Activated CD4-positive, alpha-beta memory T cell treated with anti-CD3 and anti-CD28 coated beads, Interleukin-2, amount 10 ng/mL, durations not matched to agents 7 days and 5 days (primary cell): ENCODE measurements at regions not wholly inside any gene's neighbourhood (a gene's known extent, or its start where the extent isn't known, plus 50 kb on each side); places are given as distances from the start of the nearest gene placed in this dataset.

ENCODE experiments used
- CTCF ChIA-PET: fragments of 350-600 bp; sonication (Branson Sonifier 250); formaldehyde crosslinking; loops from one replicate; lab custom pipeline; 2021; ENCODE audit warnings: antibody characterized with exemption, inconsistent platforms; lab: Charles Lee
- POLR2A ChIA-PET: fragments of 350-600 bp; sonication (Branson Sonifier 250); formaldehyde crosslinking; loops from one replicate; lab custom pipeline; 2021; ENCODE audit warnings: antibody characterized with exemption; lab: Charles Lee
- DNase-seq: peaks from one replicate; pipeline ENCODE4 v3.0.0-alpha.2; 2020
- H3K27ac Mint-ChIP-seq: one replicate; pipeline ENCODE4 v1.8.0; 2021; ENCODE audit warnings: mild to moderate bottlenecking, mixed read lengths
- H3K27me3 Mint-ChIP-seq: one replicate; pipeline ENCODE4 v1.8.0; 2021; ENCODE audit warnings: mixed read lengths
- H3K36me3 Mint-ChIP-seq: one replicate; pipeline ENCODE4 v1.8.0; 2021; ENCODE audit warnings: low read depth, mixed read lengths
- H3K4me1 Mint-ChIP-seq: one replicate; pipeline ENCODE4 v1.8.0; 2021; ENCODE audit warnings: mixed read lengths
- H3K4me3 Mint-ChIP-seq: one replicate; pipeline ENCODE4 v1.8.0; 2021; ENCODE audit warnings: mild to moderate bottlenecking, mixed read lengths
- H3K9me3 Mint-ChIP-seq: one replicate; pipeline ENCODE4 v1.8.0; 2021; ENCODE audit warnings: mixed read lengths

- Mint-ChIP-seq H3K27me3 (no peaks in the 10 kb centered on the region), H3K4me3 (no peak overlapping the region), H3K9me3 (peaks cover 3% of the 10 kb centered on the region), H3K4me1 (no peaks in the 10 kb centered on the region), H3K27ac (no peak overlapping the region), H3K36me3 (no peaks in the 10 kb centered on the region)
- DNase-seq: no peak
- ChIA-PET POLR2A (no interaction called here), CTCF (no interaction called here)
Measured at GRCh38 chr15:47866446-47866845, 149.1 kb downstream of the SEMA6D start.

- Mint-ChIP-seq H3K4me1 (no peaks in the 10 kb centered on the region), H3K9me3 (peaks cover 3% of the 10 kb centered on the region), H3K27me3 (no peaks in the 10 kb centered on the region), H3K4me3 (no peak overlapping the region), H3K27ac (no peak overlapping the region), H3K36me3 (no peaks in the 10 kb centered on the region)
- ChIA-PET CTCF (no interaction called here), POLR2A (no interaction called here)
- no peak for DNase-seq
Measured at GRCh38 chr15:47870300-47870955, 153.1 kb downstream of the SEMA6D start.

GRCh38 chr15:47870956-47871625 lies 153.8 kb downstream of the SEMA6D start:
- CTCF ChIA-PET: no interaction called here
- Mint-ChIP-seq H3K36me3 (no peaks in the 10 kb centered on the region), H3K27ac (no peak overlapping the region), H3K27me3 (no peaks in the 10 kb centered on the region), H3K4me1 (no peaks in the 10 kb centered on the region), H3K4me3 (no peak overlapping the region), H3K9me3 (peaks cover 3% of the 10 kb centered on the region)
- POLR2A ChIA-PET: no interaction called here
- no peak for DNase-seq

DNA sequence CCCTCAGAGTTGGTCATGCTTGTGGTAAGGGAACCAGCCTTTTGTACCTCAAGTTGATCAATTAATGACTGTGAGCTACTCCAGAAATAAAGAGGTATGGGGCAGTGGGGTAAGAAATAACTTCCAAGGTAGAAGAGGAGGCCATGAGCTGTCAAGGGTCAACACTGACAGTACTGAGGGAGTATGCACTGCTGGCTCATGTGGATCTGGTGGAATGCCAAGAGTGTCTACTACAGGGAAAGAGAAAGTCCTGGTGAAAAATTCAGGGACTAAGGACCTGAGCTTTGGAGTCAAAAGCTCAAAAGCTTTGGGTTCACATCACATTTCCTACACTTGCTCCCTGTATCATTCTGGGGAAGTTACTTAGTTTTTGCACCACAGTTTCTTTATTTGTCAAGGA lies 154.9 kb downstream of the SEMA6D start:
- Mint-ChIP-seq H3K4me3 (no peak overlapping the region), H3K27me3 (no peaks in the 10 kb centered on the region), H3K9me3 (peaks cover 3% of the 10 kb centered on the region), H3K36me3 (no peaks in the 10 kb centered on the region), H3K27ac (no peak overlapping the region), H3K4me1 (no peaks in the 10 kb centered on the region)
- DNase-seq: no peak
- ChIA-PET POLR2A (no interaction called here), CTCF (no interaction called here)

GRCh38 chr15:47872869-47873432 lies 155.6 kb downstream of the SEMA6D start:
- Mint-ChIP-seq H3K36me3 (no peaks in the 10 kb centered on the region), H3K9me3 (peaks cover 3% of the 10 kb centered on the region), H3K27me3 (no peaks in the 10 kb centered on the region), H3K27ac (no peak overlapping the region), H3K4me1 (no peaks in the 10 kb centered on the region), H3K4me3 (no peak overlapping the region)
- no peak for DNase-seq
- ChIA-PET CTCF (no interaction called here), POLR2A (no interaction called here)

DNA sequence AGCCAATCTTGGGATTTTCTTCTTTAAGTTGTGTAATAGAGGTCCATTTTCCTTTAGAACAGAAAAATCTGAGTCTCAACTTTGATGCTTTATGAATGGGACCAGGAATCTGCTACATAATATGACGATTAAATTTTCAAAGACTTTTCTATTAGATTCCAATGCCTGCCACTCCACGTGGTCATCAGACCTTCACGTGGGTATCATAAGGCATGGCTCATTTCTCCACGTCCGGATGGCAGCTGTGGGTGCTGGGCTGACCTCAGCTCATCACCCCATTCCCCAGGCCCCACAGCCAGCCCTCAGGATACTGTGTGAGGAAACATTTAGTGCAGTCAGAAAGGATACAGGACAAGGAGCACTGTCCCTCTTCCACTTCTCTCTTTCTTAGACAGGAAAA lies 159.7 kb downstream of the SEMA6D start:
- Mint-ChIP-seq H3K36me3 (no peaks in the 10 kb centered on the region), H3K27me3 (no peaks in the 10 kb centered on the region), H3K4me1 (no peaks in the 10 kb centered on the region), H3K27ac (no peak overlapping the region), H3K9me3 (no peaks in the 10 kb centered on the region), H3K4me3 (no peak overlapping the region)
- POLR2A ChIA-PET: no interaction called here
- DNase-seq: no peak
- CTCF ChIA-PET: no interaction called here

DNA sequence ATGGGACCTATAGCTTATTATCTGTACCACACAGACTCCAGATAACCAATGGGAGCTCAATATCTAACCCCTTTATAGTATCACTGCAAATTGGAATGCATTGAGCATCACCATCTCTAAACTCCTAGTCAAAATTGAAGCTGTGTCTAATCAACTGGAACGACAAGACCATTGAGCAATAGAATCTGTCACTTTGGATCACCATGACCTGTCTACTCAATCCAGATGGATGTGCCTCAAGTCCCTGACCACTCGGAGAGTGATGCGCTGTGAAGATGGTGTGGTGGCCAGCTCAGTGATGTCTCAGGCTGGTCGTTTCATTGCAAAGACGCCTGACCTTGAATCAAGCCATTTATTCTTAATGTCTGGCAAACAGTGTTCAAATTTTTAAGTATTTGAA lies 160.5 kb downstream of the SEMA6D start:
- no peak overlapping the region for H3K27ac Mint-ChIP-seq
- POLR2A ChIA-PET: no interaction called here
- CTCF ChIA-PET: no interaction called here
- no peak for DNase-seq
- H3K27me3 Mint-ChIP-seq: no peaks in the 10 kb centered on the region
- no peaks in the 10 kb centered on the region for H3K9me3 Mint-ChIP-seq
- H3K4me3 Mint-ChIP-seq: no peak overlapping the region
- H3K4me1 Mint-ChIP-seq: no peaks in the 10 kb centered on the region
- no peaks in the 10 kb centered on the region for H3K36me3 Mint-ChIP-seq

- POLR2A ChIA-PET: no interaction called here
- CTCF ChIA-PET: no interaction called here
- H3K27me3 Mint-ChIP-seq: peaks cover 4% of the 10 kb centered on the region
- H3K9me3 Mint-ChIP-seq: no peaks in the 10 kb centered on the region
- H3K36me3 Mint-ChIP-seq: no peaks in the 10 kb centered on the region
- no peaks in the 10 kb centered on the region for H3K4me1 Mint-ChIP-seq
- no peak overlapping the region for H3K27ac Mint-ChIP-seq
- DNase-seq: no peak
- no peak overlapping the region for H3K4me3 Mint-ChIP-seq
Measured at GRCh38 chr15:47885920-47886319, 168.6 kb downstream of the SEMA6D start.

GRCh38 chr15:47887241-47887800 lies 170.0 kb downstream of the SEMA6D start:
- ChIA-PET POLR2A (no interaction called here), CTCF (no interaction called here)
- no peak for DNase-seq
- Mint-ChIP-seq H3K27ac (no peak overlapping the region), H3K27me3 (peaks cover 4% of the 10 kb centered on the region), H3K4me3 (no peak overlapping the region), H3K9me3 (no peaks in the 10 kb centered on the region), H3K4me1 (no peaks in the 10 kb centered on the region), H3K36me3 (no peaks in the 10 kb centered on the region)

DNA sequence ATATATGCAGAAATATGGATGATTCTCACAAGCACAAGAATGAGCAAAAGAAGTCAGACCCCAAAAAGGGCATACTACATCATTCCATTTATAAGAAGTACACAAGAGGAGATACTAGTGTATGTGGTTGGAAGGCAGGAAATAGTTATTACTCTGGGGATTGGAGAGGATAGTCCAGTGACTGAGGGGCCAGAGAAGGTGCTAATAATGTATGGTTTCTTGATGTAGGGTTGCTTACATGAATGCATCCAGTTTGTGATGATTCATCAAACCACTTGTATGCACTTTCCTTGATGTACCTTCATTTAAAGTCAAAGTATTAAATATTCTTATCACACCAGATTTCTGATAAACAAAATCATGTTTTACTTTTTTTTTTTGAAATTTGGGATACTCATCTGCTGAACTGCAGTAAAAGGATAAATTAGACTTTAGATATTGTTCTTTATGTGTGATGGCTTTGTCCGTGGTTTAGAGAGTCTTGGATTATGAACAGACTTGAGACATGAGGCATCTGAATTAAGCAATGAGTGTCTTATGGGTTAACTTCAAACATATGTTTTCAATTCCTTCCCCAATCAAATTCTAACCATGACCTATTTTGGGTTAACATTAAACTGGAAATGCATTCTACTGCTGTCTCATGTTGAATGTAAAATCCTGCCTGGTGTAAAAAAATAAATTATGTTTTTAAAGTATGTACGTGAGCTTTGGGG lies 171.2 kb downstream of the SEMA6D start:
- no peak overlapping the region for H3K27ac Mint-ChIP-seq
- H3K27me3 Mint-ChIP-seq: peaks cover 4% of the 10 kb centered on the region
- no peak for DNase-seq
- POLR2A ChIA-PET: no interaction called here
- no peaks in the 10 kb centered on the region for H3K36me3 Mint-ChIP-seq
- CTCF ChIA-PET: no interaction called here
- H3K4me1 Mint-ChIP-seq: no peaks in the 10 kb centered on the region
- peaks cover under 1% of the 10 kb centered on the region for H3K9me3 Mint-ChIP-seq
- no peak overlapping the region for H3K4me3 Mint-ChIP-seq

DNA sequence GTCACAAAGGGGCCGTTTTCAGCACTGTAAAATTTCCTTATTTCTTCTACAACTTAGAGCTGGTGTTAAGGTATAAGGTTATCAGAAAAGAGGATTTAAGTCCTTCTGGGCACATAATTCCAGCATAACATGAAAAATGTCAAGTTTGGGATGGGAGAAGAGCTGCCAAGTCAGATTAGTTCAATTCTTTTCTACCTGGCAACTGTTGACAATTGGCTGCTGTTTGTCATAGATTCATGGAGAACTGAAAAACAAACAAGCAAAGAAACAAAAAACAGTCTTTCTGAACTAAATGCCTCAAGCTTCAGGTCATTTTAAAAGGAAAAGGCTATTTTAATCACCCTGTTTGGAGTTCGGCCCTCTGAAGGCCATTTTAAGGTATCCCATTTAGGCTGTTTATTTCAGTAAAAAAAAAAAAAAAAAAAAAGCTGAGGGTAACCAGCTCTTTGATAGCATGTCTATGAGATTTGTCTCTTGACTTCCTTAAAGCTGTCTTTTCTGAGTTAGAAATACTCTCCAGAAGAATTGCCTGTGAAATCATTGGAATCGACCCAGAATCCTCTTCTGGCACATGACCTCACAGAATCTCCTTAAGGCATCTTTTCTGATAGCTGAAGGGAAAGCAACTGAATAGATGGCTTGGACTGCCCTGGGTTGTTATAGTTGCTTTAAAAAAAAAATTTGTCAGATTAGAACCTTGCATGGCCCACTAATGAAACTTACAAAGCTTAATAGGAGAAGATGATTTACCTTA lies 173.3 kb downstream of the SEMA6D start:
- Mint-ChIP-seq H3K36me3 (no peaks in the 10 kb centered on the region), H3K27me3 (peaks cover 4% of the 10 kb centered on the region), H3K27ac (no peak overlapping the region), H3K4me3 (no peak overlapping the region), H3K9me3 (peaks cover 3% of the 10 kb centered on the region), H3K4me1 (no peaks in the 10 kb centered on the region)
- DNase-seq: no peak
- CTCF ChIA-PET: interaction anchor here (0.7 kb wide), 1 partner anchor 29 kb away, joined by 3 read pairs; no protein-coding TSS in a partner anchor
- POLR2A ChIA-PET: no interaction called here

- peaks cover 7% of the 10 kb centered on the region for H3K9me3 Mint-ChIP-seq
- no peaks in the 10 kb centered on the region for H3K4me1 Mint-ChIP-seq
- no peak overlapping the region for H3K27ac Mint-ChIP-seq
- no peak for DNase-seq
- no peaks in the 10 kb centered on the region for H3K27me3 Mint-ChIP-seq
- H3K36me3 Mint-ChIP-seq: no peaks in the 10 kb centered on the region
- H3K4me3 Mint-ChIP-seq: no peak overlapping the region
- ChIA-PET POLR2A (no interaction called here), CTCF (no interaction called here)
Measured at GRCh38 chr15:47897525-47897924, 180.2 kb downstream of the SEMA6D start.

DNA sequence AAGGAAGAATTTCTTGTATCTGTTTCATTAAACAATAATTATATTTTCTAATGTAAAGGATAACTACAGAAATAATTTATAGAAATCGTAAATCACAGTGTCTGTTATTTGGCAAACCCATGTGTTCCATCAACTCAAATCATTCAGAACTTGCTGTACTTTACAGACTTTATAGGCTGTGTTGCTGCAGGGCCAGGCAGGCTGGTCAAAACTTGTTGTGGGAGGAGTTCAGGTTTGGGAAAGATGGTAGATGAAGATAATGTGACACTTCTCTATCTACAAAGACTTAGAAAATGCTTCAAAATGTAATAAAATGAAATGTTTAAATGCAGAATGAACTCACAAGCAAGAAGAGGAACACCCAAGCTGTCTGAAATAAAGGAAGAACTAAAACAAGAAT lies 183.4 kb downstream of the SEMA6D start:
- no peak overlapping the region for H3K4me3 Mint-ChIP-seq
- H3K9me3 Mint-ChIP-seq: peaks cover 13% of the 10 kb centered on the region
- ChIA-PET CTCF (no interaction called here), POLR2A (no interaction called here)
- no peak for DNase-seq
- no peaks in the 10 kb centered on the region for H3K27me3 Mint-ChIP-seq
- no peaks in the 10 kb centered on the region for H3K36me3 Mint-ChIP-seq
- H3K27ac Mint-ChIP-seq: no peak overlapping the region
- H3K4me1 Mint-ChIP-seq: no peaks in the 10 kb centered on the region
